ENCODE measurements at regions not wholly inside any gene's neighbourhood (a gene's known extent, or its start where the extent isn't known, plus 50 kb on each side); places are given as distances from the start of the nearest gene placed in this dataset.
"Not testable (repeated sequence)": the region's sequence is repeated elsewhere in the genome, so short reads cannot be mapped to it uniquely, and the experiment has no call there.

DNA sequence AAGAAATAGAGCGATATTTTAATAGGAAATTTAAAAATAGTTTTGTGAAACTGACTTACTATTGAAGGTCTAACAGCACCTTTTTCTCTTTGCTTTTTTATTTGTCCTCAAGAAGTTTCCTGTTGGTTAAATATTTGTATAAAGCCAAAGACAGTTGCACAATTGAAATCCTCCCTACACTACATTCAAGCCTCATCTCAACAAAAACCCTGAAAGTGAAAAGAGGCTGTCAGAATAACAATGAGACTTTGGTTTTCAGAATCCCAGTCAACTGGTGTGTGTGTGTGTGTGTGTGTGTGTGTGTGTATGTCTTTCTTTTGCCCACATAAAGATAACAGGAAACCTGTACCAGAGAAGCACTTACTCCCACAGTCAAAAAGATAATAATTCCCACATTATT is 313.6 kb upstream of the FRG1 start:
- TF ChIP-seq, protein P1, sequence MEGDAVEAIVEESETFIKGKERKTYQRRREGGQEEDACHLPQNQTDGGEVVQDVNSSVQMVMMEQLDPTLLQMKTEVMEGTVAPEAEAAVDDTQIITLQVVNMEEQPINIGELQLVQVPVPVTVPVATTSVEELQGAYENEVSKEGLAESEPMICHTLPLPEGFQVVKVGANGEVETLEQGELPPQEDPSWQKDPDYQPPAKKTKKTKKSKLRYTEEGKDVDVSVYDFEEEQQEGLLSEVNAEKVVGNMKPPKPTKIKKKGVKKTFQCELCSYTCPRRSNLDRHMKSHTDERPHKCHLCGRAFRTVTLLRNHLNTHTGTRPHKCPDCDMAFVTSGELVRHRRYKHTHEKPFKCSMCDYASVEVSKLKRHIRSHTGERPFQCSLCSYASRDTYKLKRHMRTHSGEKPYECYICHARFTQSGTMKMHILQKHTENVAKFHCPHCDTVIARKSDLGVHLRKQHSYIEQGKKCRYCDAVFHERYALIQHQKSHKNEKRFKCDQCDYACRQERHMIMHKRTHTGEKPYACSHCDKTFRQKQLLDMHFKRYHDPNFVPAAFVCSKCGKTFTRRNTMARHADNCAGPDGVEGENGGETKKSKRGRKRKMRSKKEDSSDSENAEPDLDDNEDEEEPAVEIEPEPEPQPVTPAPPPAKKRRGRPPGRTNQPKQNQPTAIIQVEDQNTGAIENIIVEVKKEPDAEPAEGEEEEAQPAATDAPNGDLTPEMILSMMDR (IDR thresholded peaks at IDR 0.05), result not testable (repeated sequence)
- not testable (repeated sequence) for TF ChIP-seq POLR2AphosphoS5 (IDR thresholded peaks at IDR 0.05)
